K562 (cell line): ENCODE measurements at regions not wholly inside any gene's neighbourhood (a gene's known extent, or its start where the extent isn't known, plus 50 kb on each side); places are given as distances from the start of the nearest gene placed in this dataset.

Experiments
- ATAC-seq: fragments of 200-7000 bp; cut with Tn5 transposase; 3 replicates; pipeline ENCODE4 v1.9.1; 2020; ENCODE audit warnings: moderate library complexity
- BruUV-seq: library from RNA; stranded (reverse); fragments of 400-500 nt; replicated peaks from 2 replicates; lab custom pipeline; 2021; lab: Mats Ljungman, UMichigan
- CTCF ChIA-PET: fragments of 300-600 bp; formaldehyde crosslinking; extraction: SDS; loops from one replicate; lab custom pipeline; 2021; ENCODE audit warnings: low intra/inter-chr PET ratio; lab: Yijun Ruan, JAX
- POLR2A ChIA-PET: fragments of 300-600, 350-650 bp; sonication (Branson Sonifier 250); formaldehyde crosslinking; extraction: SDS; loops from one replicate; lab custom pipeline; 2021; ENCODE audit warnings: antibody characterized with exemption, inconsistent platforms; lab: Yijun Ruan, JAX
- DNase-seq, 4 experiments: peaks; one replicate each; pipeline versions ENCODE4 v3.0.0 to v3.0.0-alpha.2; 2011 to 2018; ENCODE audit warnings: low spot score in 3 of 4, mixed read lengths in 3 of 4; ENCODE audit errors: extremely low read depth in 1 of 4
- FAIRE-seq: peaks from 2 replicates; lab custom pipeline; 2011; peaks lifted over from hg19 to GRCh38; lab: Jason Lieb, UNC
- H2AFZ ChIP-seq: 2 replicates; pipeline ENCODE4 v1.6.0; 2011; ENCODE audit warnings: low read depth, low read length, control low read depth, inconsistent platforms
- H3K27ac ChIP-seq: fragments of 200-600 bp; 3 replicates; pipeline ENCODE4 v1.8.0; 2011; ENCODE audit warnings: low read depth, mild to moderate bottlenecking, control low read depth, inconsistent platforms, low read length, moderate library complexity, mixed read lengths; ENCODE audit errors: extremely low read depth
- H3K27me3 ChIP-seq, 2 experiments: fragments of 300-600 bp in 1 of 2; 2 replicates in 1 of 2; 3 replicates in 1 of 2; pipeline versions ENCODE4 v1.6.0 to v1.8.0; 2011; ENCODE audit warnings: inconsistent platforms in 2 of 2, low read length in 2 of 2, mild to moderate bottlenecking in 1 of 2, mixed read lengths in 1 of 2, moderate library complexity in 1 of 2; ENCODE audit not compliant: control insufficient read depth in 2 of 2, insufficient read depth in 2 of 2
- H3K36me3 ChIP-seq: fragments of 300-600 bp; 3 replicates; pipeline ENCODE4 v1.8.0; 2011; ENCODE audit warnings: mild to moderate bottlenecking, low read length, inconsistent platforms; ENCODE audit not compliant: control insufficient read depth, insufficient read depth
- H3K4me1 ChIP-seq, 2 experiments: fragments of 200-600 bp in 1 of 2; replicated peaks in 1 of 2; 2 replicates in 1 of 2; 3 replicates in 1 of 2; pipeline versions ENCODE4 v1.5.1 to v1.8.0; 2011; ENCODE audit warnings: inconsistent platforms in 2 of 2, low read length in 2 of 2, mild to moderate bottlenecking in 1 of 2, mixed read lengths in 1 of 2, moderate library complexity in 1 of 2; ENCODE audit not compliant: control insufficient read depth in 2 of 2, insufficient read depth in 2 of 2
- H3K4me2 ChIP-seq: 2 replicates; pipeline ENCODE4 v1.6.1; 2011; ENCODE audit warnings: low read length, control low read depth, inconsistent platforms, mixed read lengths; ENCODE audit not compliant: insufficient read depth
- H3K4me3 ChIP-seq: fragments of 200-600 bp; sonication (generic), shearing (Covaris generic); 2 replicates; pipeline ENCODE4 v1.5.1; 2016; ENCODE audit warnings: control low read depth, inconsistent platforms
- H3K79me2 ChIP-seq: fragments of 200-600 bp; 3 replicates; pipeline ENCODE4 v1.8.0; 2011; ENCODE audit warnings: low read length, inconsistent platforms; ENCODE audit not compliant: control insufficient read depth, insufficient read depth
- H3K9ac ChIP-seq, 2 experiments: 2 replicates each; pipeline versions ENCODE4 v1.6.0 to v1.6.1; 2011; ENCODE audit warnings: low read depth in 2 of 2, low read length in 2 of 2, control low read depth in 1 of 2, inconsistent platforms in 1 of 2, mild to moderate bottlenecking in 1 of 2, mixed read lengths in 1 of 2; ENCODE audit not compliant: insufficient read depth in 1 of 2
- H3K9me1 ChIP-seq: one replicate; pipeline ENCODE4 v1.6.0; 2011; ENCODE audit warnings: inconsistent platforms, mild to moderate bottlenecking, low read length, moderate library complexity; ENCODE audit not compliant: control insufficient read depth, insufficient read depth
- H3K9me3 ChIP-seq: replicated peaks from 2 replicates; pipeline ENCODE4 v1.5.1; 2011; ENCODE audit warnings: low read depth, low read length, inconsistent platforms; ENCODE audit not compliant: control insufficient read depth, insufficient read depth
- H4K20me1 ChIP-seq: replicated peaks from 2 replicates; pipeline ENCODE4 v1.6.1; 2011; ENCODE audit warnings: low read length, inconsistent platforms, mixed read lengths; ENCODE audit not compliant: control insufficient read depth, insufficient read depth
- AFF4 ChIP-seq: sonication (generic); formaldehyde crosslinking; IDR thresholded peaks from 2 replicates; pipeline ENCODE4 v1.8.0; 2023; ENCODE audit warnings: mild to moderate bottlenecking, missing genetic modification reagents
- ARHGAP35 ChIP-seq: fragments of 450-650 bp; IDR thresholded peaks from 2 replicates; pipeline ENCODE4 v1.6.1; 2018; ENCODE audit not compliant: partially characterized antibody
- CAMTA2 ChIP-seq: fragments of 250-450 bp; sonication (Bioruptor Pico); conservative IDR thresholded peaks from 2 replicates; pipeline ENCODE4 v1.5.1; 2022
- E4F1 ChIP-seq: fragments of 250-450 bp; sonication (Bioruptor Pico); IDR thresholded peaks from 2 replicates; pipeline ENCODE4 v1.5.0; 2021; ENCODE audit warnings: mild to moderate bottlenecking, borderline replicate concordance
- JUND ChIP-seq, 2 experiments: IDR thresholded peaks; 2 replicates in 1 of 2; 3 replicates in 1 of 2; pipeline ENCODE4 v1.6.1; 2011; ENCODE audit warnings: borderline replicate concordance in 2 of 2, low read depth in 2 of 2, low read length in 2 of 2, improper control_type of control experiment in 1 of 2, missing biosample characterization in 1 of 2, missing genetic modification characterization in 1 of 2, missing genetic modification reagents in 1 of 2
- L3MBTL2 ChIP-seq: fragments of 450-650 bp; IDR thresholded peaks from 2 replicates; pipeline ENCODE4 v1.6.1; 2016; ENCODE audit warnings: mild to moderate bottlenecking, moderate library complexity
- MBD1 ChIP-seq: fragments of 250-450 bp; sonication (Bioruptor Pico); IDR thresholded peaks from 2 replicates; pipeline ENCODE4 v1.8.0; 2022; ENCODE audit warnings: inconsistent platforms
- TOE1 ChIP-seq, 2 experiments: fragments of 450-650 bp in 1 of 2; sonication (generic) in 1 of 2; formaldehyde crosslinking in 1 of 2; IDR thresholded peaks; 2 replicates each; pipeline versions ENCODE4 v1.7.1 to v1.8.0; 2016 to 2022; ENCODE audit warnings: borderline replicate concordance in 2 of 2, mild to moderate bottlenecking in 2 of 2, antibody characterized with exemption in 1 of 2, inconsistent platforms in 1 of 2, low read depth in 1 of 2, missing genetic modification reagents in 1 of 2, moderate library complexity in 1 of 2
- XRCC3 ChIP-seq: fragments of 450-650 bp; IDR thresholded peaks from 2 replicates; pipeline ENCODE4 v1.6.1; 2017; ENCODE audit warnings: mild to moderate bottlenecking, moderate library complexity
- WGBS: fragments of 100-300 bp; shearing (Covaris generic); methylation state at CpG from one replicate; pipeline ENCODE4 v1.1.6; 2016; ENCODE audit warnings: low coverage, mixed read lengths; ENCODE audit not compliant: insufficient coverage; ENCODE audit errors: missing lambda C conversion rate; 5-methylcytosine and 5-hydroxymethylcytosine counted together
- in situ Hi-C: fragments of 300-500 bp; cut with MboI; formaldehyde crosslinking; loops from 4 replicates; pipeline ENCODE4 v1.15.0; 2018; ENCODE audit warnings: inconsistent platforms, mixed read lengths
- intact Hi-C: fragments of 100-400 bp; cut with micrococcal nuclease; formaldehyde crosslinking; loops from 2 replicates; pipeline ENCODE4 v1.14.2; 2022

GRCh38 chr7:106177300-106177690, 65.2 kb upstream of the SYPL1 start (continued):
- TF ChIP-seq E4F1 (CRISPR knock-in tag) (no peak), XRCC3 (no peak), ARHGAP35 (no peak)

GRCh38 chr7:106176414-106177299, 64.5 kb upstream of the SYPL1 start:
- peak; percentile 98 for FAIRE-seq
- peak; percentile 95 for ATAC-seq
- Histone ChIP-seq H3K27me3 (no peaks in the 10 kb centered on the region), H3K9me1 (no peaks in the 10 kb centered on the region), H3K36me3 (no peaks in the 10 kb centered on the region), H3K27ac (no peak overlapping the region), H3K79me2 (no peaks in the 10 kb centered on the region), H3K9ac (no peak overlapping the region), H2AFZ (peak overlapping the region; percentile 83), H4K20me1 (no peaks in the 10 kb centered on the region), H3K4me1 (peaks cover 0 to 5% of the 10 kb centered on the region in 2 experiments; a peak in 3 of 5 replicates), H3K9me3 (no peaks in the 10 kb centered on the region), H3K4me3 (no peak overlapping the region), H3K4me2 (peak overlapping the region; percentile 20)
- ChIA-PET CTCF (interaction anchor here (0.6 to 3.3 kb wide), 7 partner anchors 17 to 973 kb away, joined by 3 to 26 read pairs (median 4); partner anchors contain the start of gene CCDC71L), POLR2A (interaction anchor here (0.6 to 1.6 kb wide), 6 partner anchors 9 to 309 kb away, joined by 3 to 7 read pairs (median 4); no protein-coding TSS in a partner anchor)
- in situ Hi-C loops = loop anchor here (5.0 to 10.0 kb wide), 5 partner anchors 196 to 571 kb away; no protein-coding TSS in a partner anchor
- BruUV-seq = no TSS peak
- WGBS = 16% methylated on average over 11 of the region's 11 CpGs
- DNase-seq = peak; percentile 90 to 92 (median 90)
- intact Hi-C loops = loop anchor here (1.0 kb wide), 5 partner anchors 191 to 560 kb away; no protein-coding TSS in a partner anchor
- TF ChIP-seq CAMTA2 (CRISPR knock-in tag) = no peak
- peak; percentile 68; the same call in 1 of the 2 replicates for TF ChIP-seq TOE1 (IDR thresholded peaks at IDR 0.05; ENCODE audit: borderline replicate concordance)
- TF ChIP-seq TOE1 (CRISPR knock-in tag; IDR thresholded peaks at IDR 0.05; ENCODE audit: borderline replicate concordance, low read depth) = no peak; the same call in 1 of the 2 replicates
- TF ChIP-seq L3MBTL2 = peak; percentile 79
- no peak for TF ChIP-seq AFF4 (CRISPR knock-in tag)
- peak; percentile 60; the same call in 1 of the 2 replicates for TF ChIP-seq JUND (IDR thresholded peaks at IDR 0.05; ENCODE audit: borderline replicate concordance, low read depth, low read length)
- no peak; the same call in 2 of the 3 replicates for TF ChIP-seq JUND (tag; IDR thresholded peaks at IDR 0.05; ENCODE audit: borderline replicate concordance, low read depth, low read length)
- TF ChIP-seq MBD1 (CRISPR knock-in tag) = peak; percentile 23; the same call in 1 of the 2 replicates
